Hematopoietic multipotent progenitor cell treated with erythropoietin and hydrocortisone succinate and interleukin-3 and kit ligand, for 8 days (in vitro differentiated cells): ENCODE measurements at regions not wholly inside any gene's neighbourhood (a gene's known extent, or its start where the extent isn't known, plus 50 kb on each side); places are given as distances from the start of the nearest gene placed in this dataset.
"Not testable (repeated sequence)": the region's sequence is repeated elsewhere in the genome, so short reads cannot be mapped to it uniquely, and the experiment has no call there.

Experiments used
- DNase-seq: peaks from one replicate; pipeline ENCODE4 v3.0.0-alpha.2; 2015

- no peak for DNase-seq
Measured at GRCh38 chr2:7557376-7557775, 640.2 kb downstream of the RNF144A start.

- no peak for DNase-seq
Measured at GRCh38 chr2:7559791-7560190, 642.6 kb downstream of the RNF144A start.

GRCh38 chr2:7566382-7566881, 649.2 kb downstream of the RNF144A start:
- no peak for DNase-seq

- DNase-seq = not testable (repeated sequence)
Measured at GRCh38 chr2:7567116-7567515, 649.9 kb downstream of the RNF144A start.

GRCh38 chr2:7567646-7568045, 650.4 kb downstream of the RNF144A start:
- DNase-seq = no peak

GRCh38 chr2:7570247-7570646, 653.0 kb downstream of the RNF144A start:
- DNase-seq = no peak

- DNase-seq = no peak
Measured at GRCh38 chr2:7571701-7572100, 654.5 kb downstream of the RNF144A start.

GRCh38 chr2:7572450-7572849, 655.2 kb downstream of the RNF144A start:
- no peak for DNase-seq

GRCh38 chr2:7573166-7573825, 656.1 kb downstream of the RNF144A start:
- no peak for DNase-seq

GRCh38 chr2:7574385-7574784, 657.2 kb downstream of the RNF144A start:
- DNase-seq = no peak

GRCh38 chr2:7577769-7578168, 660.6 kb downstream of the RNF144A start:
- DNase-seq = no peak

- DNase-seq = no peak
Measured at GRCh38 chr2:7584017-7584416, 666.8 kb downstream of the RNF144A start.

GRCh38 chr2:7586898-7587297, 669.7 kb downstream of the RNF144A start:
- DNase-seq = no peak

- no peak for DNase-seq
Measured at GRCh38 chr2:7588295-7588694, 671.1 kb downstream of the RNF144A start.

- no peak for DNase-seq
Measured at GRCh38 chr2:7592618-7593140, 675.5 kb downstream of the RNF144A start.

GRCh38 chr2:7593360-7593759, 676.1 kb downstream of the RNF144A start:
- DNase-seq = no peak

GRCh38 chr2:7594211-7594610, 677.0 kb downstream of the RNF144A start:
- DNase-seq = no peak

- DNase-seq = no peak
Measured at GRCh38 chr2:7595206-7595605, 678.0 kb downstream of the RNF144A start.

GRCh38 chr2:7598402-7598801, 681.2 kb downstream of the RNF144A start:
- no peak for DNase-seq

- no peak for DNase-seq
Measured at GRCh38 chr2:7599462-7600258, 682.4 kb downstream of the RNF144A start.

GRCh38 chr2:7601990-7602389, 684.8 kb downstream of the RNF144A start:
- no peak for DNase-seq

- no peak for DNase-seq
Measured at GRCh38 chr2:7604456-7604855, 687.2 kb downstream of the RNF144A start.

- no peak for DNase-seq
Measured at GRCh38 chr2:7607441-7608173, 690.4 kb downstream of the RNF144A start.
